Tongue (tissue), 1 donor: ENCODE measurements at regions not wholly inside any gene's neighbourhood (a gene's known extent, or its start where the extent isn't known, plus 50 kb on each side); places are given as distances from the start of the nearest gene placed in this dataset.
"Not testable (repeated sequence)": the region's sequence is repeated elsewhere in the genome, so short reads cannot be mapped to it uniquely, and the experiment has no call there.

Experiments used
- DNase-seq: peaks from one replicate; pipeline ENCODE4 v3.0.0-alpha.2; 2015

DNA sequence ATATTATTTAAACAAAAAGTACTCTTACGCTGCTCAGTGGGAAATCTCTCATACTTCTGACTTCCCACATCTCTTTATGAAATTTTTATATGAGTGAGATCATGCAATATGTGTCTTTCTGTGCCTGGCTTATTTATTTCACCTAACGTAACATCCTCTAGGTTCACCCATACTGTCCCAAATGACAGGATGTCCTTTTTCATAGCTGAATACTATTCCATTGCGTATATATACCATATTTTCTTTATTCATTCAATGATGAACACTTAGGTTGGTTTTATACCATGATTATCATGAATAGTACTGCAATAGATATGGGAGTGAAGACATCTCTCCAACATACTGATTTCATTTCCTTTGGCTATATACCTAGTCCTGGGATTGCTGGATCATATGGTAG, 57.8 kb upstream of the TPP2 start:
- no peak for DNase-seq

DNA sequence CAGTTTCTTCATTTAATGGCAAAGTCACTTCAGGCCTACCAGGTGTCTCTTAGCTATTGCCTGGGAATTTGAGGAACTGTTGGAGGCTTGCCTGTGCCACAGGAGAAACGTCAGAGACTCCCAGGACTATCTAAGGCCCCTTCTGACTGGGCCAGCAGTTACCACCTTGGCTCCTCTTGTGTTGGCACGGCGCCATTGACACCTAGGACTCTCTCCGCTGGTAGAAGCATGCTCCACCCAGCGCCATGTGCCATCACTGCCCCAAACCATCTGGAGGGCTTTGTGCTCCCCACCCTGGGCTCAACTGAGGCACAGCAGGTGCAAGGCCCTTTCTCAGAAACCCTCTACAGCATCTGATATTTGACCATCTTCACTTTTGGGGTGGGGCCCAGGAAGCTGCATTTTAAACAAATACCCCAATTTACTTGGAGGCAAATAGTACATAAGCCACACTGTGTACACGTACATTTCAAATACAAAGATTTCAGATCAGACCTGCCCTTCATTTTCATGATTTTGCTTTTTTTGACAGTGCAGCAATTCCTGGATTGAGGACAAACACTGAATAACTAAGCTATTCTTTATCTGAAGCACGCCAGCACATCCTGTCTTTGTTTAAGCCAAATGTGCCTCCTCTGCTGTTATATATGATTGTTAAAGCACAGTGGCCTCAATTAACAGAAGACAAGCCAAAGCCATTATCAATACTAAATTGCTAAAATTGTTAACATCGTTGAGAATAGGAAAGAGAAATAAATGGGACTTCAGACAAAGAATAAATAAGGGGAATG, 59.9 kb upstream of the TPP2 start:
- DNase-seq: no peak

DNA sequence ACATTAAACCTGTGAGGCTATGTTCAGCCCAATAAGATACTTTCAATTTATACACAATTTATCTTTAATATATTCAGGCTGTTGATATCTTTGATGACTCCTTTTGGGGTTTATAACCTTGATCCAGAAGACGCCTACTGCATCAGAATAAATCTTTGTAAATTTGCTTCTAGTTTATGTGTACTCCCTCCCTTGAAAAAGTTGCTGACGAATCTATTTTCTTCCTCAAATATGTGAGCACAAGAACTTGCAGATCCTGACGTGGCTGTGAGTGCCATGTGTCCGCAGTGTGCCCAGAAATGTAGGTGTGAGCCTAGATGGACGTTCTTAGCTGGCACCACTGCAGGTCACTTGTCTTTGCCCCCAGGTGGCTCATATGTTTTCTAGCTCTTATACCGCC, 60.6 kb upstream of the TPP2 start:
- DNase-seq: no peak

DNA sequence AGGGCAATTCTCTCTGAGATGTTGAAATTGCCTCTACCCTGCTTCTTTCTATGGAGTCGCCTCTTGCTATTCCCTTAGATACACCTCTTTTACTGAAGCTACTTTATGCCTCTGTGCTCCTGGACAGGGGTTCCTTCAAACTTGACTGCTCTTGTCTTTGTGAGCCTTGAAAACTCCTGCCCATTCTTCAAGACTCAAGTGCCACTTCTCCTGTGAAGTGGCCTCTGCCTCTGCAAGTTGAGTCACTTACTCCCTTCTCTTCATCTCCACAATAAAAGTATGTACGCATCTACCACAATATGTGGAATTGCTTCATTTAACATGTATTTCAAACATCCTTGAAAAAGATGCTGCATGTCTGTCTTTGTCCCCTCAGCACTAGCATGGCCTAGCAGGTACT, 66.0 kb upstream of the TPP2 start:
- no peak for DNase-seq

GRCh38 chr13:102522251-102522650, 74.5 kb upstream of the TPP2 start:
- DNase-seq: not testable (repeated sequence)

GRCh38 chr13:102517959-102518358, 78.8 kb upstream of the TPP2 start:
- DNase-seq: peak; percentile 1

- DNase-seq: no peak
These were observed 86.7 kb upstream of the TPP2 start for GRCh38 chr13:102510072-102510471.

- DNase-seq: no peak
These were observed 88.4 kb upstream of the TPP2 start for GRCh38 chr13:102508411-102508810.

- DNase-seq: no peak
These were observed 92.8 kb upstream of the TPP2 start for GRCh38 chr13:102504002-102504401.

DNA sequence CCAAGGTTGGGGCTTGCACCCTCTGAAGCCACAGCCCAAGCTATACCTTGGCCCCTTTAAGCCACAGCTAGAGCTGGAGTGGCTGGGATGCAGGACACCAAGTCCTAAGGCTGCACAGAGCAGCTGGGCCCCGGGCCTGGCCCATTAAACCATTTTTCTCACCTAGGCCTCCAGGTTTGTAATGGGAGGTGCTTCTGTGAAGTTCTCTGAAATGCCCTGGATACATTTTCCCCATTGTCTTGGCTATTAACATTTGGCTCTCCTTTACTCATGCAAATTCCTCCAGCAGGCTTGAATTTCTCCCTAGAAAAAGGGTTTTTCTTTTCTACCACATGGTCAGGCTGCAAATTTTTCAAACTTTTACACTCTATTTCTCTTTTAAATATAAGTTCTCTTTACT, 93.8 kb upstream of the FGF14 start:
- no peak for DNase-seq

DNA sequence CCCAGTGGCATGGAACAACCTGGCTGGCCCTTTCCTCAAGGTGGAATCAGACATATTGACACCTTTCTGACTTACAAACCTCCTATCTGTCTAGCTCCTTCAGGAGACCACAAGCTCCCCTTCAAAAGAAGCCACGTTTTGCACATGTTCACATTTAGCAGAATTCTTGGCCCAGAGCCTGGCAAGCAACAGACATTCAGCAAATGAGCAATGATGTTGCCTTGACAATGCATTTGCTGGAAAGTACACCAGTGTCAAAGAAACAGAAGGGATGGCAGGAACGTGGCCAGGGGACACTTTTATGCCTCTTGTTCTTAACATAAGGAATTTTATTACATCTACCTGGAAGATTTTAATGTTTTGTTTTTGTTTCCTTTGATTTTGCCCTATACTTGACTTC, 85.5 kb upstream of the FGF14 start:
- peak; percentile 32 for DNase-seq

GRCh38 chr13:102484329-102484728, 82.5 kb upstream of the FGF14 start:
- DNase-seq: peak; percentile 2

GRCh38 chr13:102472650-102473049, 70.8 kb upstream of the FGF14 start:
- DNase-seq: no peak

DNA sequence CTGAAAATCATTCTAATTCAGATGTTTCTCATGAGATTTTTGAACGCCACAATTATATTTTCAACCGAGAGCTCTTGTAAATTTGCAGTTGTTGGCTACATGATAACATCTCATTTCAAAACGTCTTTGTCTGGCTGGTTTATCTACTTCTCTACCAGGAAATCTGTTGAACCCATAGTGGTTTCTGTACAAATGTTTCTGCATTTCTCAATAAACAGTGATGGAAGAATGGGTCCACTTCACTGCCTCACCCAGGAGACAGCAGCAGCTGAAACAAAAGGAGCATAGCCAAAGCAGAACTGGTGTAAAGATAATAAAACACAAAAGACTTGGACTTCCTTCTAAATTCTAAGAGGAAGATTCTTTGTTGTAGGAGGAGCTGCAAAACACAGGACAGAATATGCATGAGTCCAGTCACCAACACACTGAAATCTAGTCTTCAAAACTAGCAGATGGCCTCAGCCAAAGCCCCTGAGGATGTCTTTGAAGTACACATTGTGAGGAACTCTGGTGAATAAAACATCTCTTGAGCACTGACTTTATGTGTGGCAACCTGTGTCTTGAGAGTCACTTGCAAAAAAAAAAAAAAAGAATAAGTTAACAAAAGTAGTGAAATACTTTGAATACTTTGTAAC, 68.6 kb upstream of the FGF14 start:
- no peak for DNase-seq

GRCh38 chr13:102466610-102467190, 64.9 kb upstream of the FGF14 start:
- DNase-seq: peak; percentile 61

DNA sequence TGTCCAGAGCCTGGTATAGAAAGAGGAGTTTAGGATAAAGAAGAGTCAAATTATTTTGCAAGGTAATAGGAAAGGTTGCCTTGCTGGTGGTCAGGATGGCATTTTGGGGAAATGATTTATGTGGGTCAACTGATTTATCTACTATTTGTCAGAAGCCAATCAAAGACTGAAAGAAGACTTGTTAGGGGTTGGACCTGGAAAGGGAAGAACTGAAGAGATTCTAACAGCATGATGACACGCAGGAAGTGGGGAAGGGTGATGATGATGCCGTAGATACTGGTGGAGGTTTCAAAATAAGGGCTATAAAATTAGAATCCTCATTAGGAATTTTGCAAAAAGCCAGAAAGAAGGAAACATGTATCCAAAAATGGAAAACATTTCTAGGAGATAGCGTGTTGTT, 60.7 kb upstream of the FGF14 start:
- no peak for DNase-seq

DNA sequence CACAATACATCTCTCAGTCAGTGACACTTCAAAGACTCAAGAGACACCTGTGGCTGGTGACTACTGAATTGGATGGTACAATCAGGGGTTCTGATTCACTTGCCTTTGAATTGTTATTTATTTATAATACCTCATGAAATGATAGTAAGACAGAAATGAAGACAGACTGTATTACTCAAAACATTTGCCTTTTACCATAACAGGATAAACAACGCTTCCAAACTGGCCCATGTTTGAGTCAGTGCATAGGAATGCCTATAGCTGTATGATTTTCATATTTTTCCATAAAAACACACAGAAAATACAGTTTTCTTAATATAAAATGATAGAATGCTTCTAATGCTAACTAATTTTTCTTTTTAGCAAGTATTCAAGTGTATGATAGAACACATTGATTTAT, 59.5 kb upstream of the FGF14 start:
- no peak for DNase-seq

DNA sequence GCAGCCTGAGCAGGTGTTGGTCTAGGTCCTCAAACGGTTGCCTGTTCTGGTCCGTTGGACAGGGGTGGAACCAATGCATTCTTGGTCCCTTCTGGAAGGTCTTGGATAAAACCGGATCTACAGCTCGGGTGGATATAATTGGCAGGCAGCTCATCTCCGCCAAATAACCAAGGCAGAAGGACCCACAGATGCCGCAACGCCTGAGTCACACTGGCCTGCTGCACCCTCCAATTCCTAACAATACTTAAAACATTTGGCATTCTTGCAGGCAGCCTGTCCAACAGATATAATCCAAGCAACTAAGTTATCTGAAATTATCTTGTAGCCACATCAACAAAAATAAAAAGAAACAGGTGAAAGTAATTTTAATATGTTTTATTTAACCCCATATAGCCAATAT, 59.0 kb upstream of the FGF14 start:
- no peak for DNase-seq

- DNase-seq: no peak
These were observed 51.0 kb upstream of the FGF14 start for GRCh38 chr13:102452836-102453235.
